ENCODE measurements at regions not wholly inside any gene's neighbourhood (a gene's known extent, or its start where the extent isn't known, plus 50 kb on each side); places are given as distances from the start of the nearest gene placed in this dataset.

GRCh38 chr17:34098699-34099098, 156.4 kb upstream of the CCL2 start:
- TF ChIP-seq, protein P1, sequence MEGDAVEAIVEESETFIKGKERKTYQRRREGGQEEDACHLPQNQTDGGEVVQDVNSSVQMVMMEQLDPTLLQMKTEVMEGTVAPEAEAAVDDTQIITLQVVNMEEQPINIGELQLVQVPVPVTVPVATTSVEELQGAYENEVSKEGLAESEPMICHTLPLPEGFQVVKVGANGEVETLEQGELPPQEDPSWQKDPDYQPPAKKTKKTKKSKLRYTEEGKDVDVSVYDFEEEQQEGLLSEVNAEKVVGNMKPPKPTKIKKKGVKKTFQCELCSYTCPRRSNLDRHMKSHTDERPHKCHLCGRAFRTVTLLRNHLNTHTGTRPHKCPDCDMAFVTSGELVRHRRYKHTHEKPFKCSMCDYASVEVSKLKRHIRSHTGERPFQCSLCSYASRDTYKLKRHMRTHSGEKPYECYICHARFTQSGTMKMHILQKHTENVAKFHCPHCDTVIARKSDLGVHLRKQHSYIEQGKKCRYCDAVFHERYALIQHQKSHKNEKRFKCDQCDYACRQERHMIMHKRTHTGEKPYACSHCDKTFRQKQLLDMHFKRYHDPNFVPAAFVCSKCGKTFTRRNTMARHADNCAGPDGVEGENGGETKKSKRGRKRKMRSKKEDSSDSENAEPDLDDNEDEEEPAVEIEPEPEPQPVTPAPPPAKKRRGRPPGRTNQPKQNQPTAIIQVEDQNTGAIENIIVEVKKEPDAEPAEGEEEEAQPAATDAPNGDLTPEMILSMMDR (IDR thresholded peaks at IDR 0.05): no peak
- TF ChIP-seq POLR2A (IDR thresholded peaks at IDR 0.05) (no peak), POLR2AphosphoS5 (IDR thresholded peaks at IDR 0.05) (no peak)

Data from transverse colon (tissue), 4 donors.